Stomach (tissue), 4 donors: ENCODE measurements at regions not wholly inside any gene's neighbourhood (a gene's known extent, or its start where the extent isn't known, plus 50 kb on each side); places are given as distances from the start of the nearest gene placed in this dataset.

ENCODE experiments used
- POLR2A ChIP-seq, 4 donors: fragments of 450-650 bp; IDR thresholded peaks; one replicate each; pipeline ENCODE4 v1.6.1; 2016; ENCODE audit warnings: antibody characterized with exemption in 4 of 4, control low read depth in 2 of 4, mild to moderate bottlenecking in 1 of 4, moderate library complexity in 1 of 4
- POLR2AphosphoS5 ChIP-seq, 3 donors: sonication (generic); formaldehyde crosslinking; IDR thresholded peaks; one replicate each; pipeline ENCODE4 v1.6.1; 2016; ENCODE audit warnings: antibody characterized with exemption in 3 of 3
- TF ChIP-seq, protein P1 (sequence below), 7 experiments: fragments of 450-650 bp in 4 of 7; fragments of 200-600 bp in 3 of 7; sonication (generic) in 3 of 7; IDR thresholded peaks; one replicate each; pipeline ENCODE4 v1.5.1; 2016 to 2019; ENCODE audit warnings: antibody characterized with exemption in 7 of 7, control low read depth in 2 of 7, mild to moderate bottlenecking in 1 of 7

DNA sequence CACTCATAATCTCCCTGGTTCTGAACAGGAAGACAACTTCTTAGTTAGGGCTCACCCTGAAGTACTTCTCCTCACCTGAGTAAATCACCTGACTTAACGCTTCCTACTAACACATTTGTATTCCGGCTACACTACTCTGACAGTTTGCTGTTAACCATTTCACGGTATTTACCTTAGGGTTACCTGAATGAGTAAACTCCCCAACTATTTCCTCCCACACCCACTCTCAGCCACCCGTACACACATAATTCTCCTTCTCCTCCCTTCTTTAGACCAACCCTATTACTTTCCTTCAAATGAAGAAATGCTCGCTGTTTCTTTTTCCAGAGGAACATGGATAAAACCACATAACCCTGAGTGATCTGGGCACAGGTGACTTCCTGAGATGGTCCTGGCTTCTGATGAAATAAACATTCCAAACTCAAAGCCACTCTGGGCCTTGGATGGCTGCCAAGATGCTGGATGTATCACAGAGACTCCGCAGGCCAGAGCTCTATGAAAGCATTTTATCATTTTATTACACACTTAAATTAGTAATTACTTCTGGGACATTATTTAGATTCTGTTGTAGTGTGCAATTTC is 183.6 kb upstream of the ATP11B start:
- TF ChIP-seq, protein P1, sequence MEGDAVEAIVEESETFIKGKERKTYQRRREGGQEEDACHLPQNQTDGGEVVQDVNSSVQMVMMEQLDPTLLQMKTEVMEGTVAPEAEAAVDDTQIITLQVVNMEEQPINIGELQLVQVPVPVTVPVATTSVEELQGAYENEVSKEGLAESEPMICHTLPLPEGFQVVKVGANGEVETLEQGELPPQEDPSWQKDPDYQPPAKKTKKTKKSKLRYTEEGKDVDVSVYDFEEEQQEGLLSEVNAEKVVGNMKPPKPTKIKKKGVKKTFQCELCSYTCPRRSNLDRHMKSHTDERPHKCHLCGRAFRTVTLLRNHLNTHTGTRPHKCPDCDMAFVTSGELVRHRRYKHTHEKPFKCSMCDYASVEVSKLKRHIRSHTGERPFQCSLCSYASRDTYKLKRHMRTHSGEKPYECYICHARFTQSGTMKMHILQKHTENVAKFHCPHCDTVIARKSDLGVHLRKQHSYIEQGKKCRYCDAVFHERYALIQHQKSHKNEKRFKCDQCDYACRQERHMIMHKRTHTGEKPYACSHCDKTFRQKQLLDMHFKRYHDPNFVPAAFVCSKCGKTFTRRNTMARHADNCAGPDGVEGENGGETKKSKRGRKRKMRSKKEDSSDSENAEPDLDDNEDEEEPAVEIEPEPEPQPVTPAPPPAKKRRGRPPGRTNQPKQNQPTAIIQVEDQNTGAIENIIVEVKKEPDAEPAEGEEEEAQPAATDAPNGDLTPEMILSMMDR (IDR thresholded peaks at IDR 0.05): no peak
- no peak for TF ChIP-seq POLR2A (IDR thresholded peaks at IDR 0.05)
- TF ChIP-seq POLR2AphosphoS5 (IDR thresholded peaks at IDR 0.05): peak in 2 of 3 donors; percentile 12 to 57
